Common myeloid progenitor, CD34-positive (primary cell): ENCODE measurements at regions not wholly inside any gene's neighbourhood (a gene's known extent, or its start where the extent isn't known, plus 50 kb on each side); places are given as distances from the start of the nearest gene placed in this dataset.

Experiments used
- CTCF ChIA-PET: fragments of 350-600 bp; sonication (Branson Sonifier 250); formaldehyde crosslinking; loops from one replicate; lab custom pipeline; 2021; ENCODE audit warnings: antibody characterized with exemption; lab: Charles Lee
- POLR2A ChIA-PET: fragments of 350-600 bp; sonication (Branson Sonifier 250); formaldehyde crosslinking; loops from one replicate; lab custom pipeline; 2021; ENCODE audit warnings: antibody characterized with exemption; lab: Charles Lee
- DNase-seq, 3 donors: peaks; one replicate each; pipeline versions ENCODE4 v3.0.0 to v3.0.0-alpha.2; 2013
- H3K27ac ChIP-seq, 2 experiments: 1 replicate in 1 of 2; 2 replicates in 1 of 2; pipeline ENCODE4 v1.7.0; 2013; ENCODE audit warnings: inconsistent platforms in 2 of 2, low read length in 2 of 2, mild to moderate bottlenecking in 2 of 2, low read depth in 1 of 2, moderate library complexity in 1 of 2; ENCODE audit not compliant: severe bottlenecking in 2 of 2, insufficient read depth in 1 of 2, poor library complexity in 1 of 2
- H3K27me3 ChIP-seq, 5 experiments: replicated peaks in 2 of 5; 1 replicate in 3 of 5; 2 replicates in 2 of 5; pipeline versions ENCODE4 v1.6.1 to v1.7.0; 2013; ENCODE audit warnings: low read length in 4 of 5, mild to moderate bottlenecking in 2 of 5, moderate library complexity in 2 of 5, inconsistent platforms in 1 of 5; ENCODE audit not compliant: insufficient read depth in 5 of 5, control insufficient read depth in 4 of 5
- H3K36me3 ChIP-seq, 4 experiments: 1 replicate in 2 of 4; 2 replicates in 2 of 4; pipeline versions ENCODE4 v1.6.1 to v1.7.0; 2013; ENCODE audit warnings: low read length in 3 of 4, control low read depth in 1 of 4, mild to moderate bottlenecking in 1 of 4; ENCODE audit not compliant: control insufficient read depth in 4 of 4, insufficient read depth in 4 of 4
- H3K4me1 ChIP-seq, 4 experiments: 1 replicate in 3 of 4; 2 replicates in 1 of 4; pipeline versions ENCODE4 v1.6.1 to v1.7.1; 2013; ENCODE audit warnings: low read length in 3 of 4, mild to moderate bottlenecking in 3 of 4, control low read depth in 1 of 4, inconsistent platforms in 1 of 4, moderate library complexity in 1 of 4; ENCODE audit not compliant: control insufficient read depth in 4 of 4, insufficient read depth in 4 of 4; ENCODE audit errors: control extremely low read depth in 1 of 4
- H3K4me3 ChIP-seq, 7 experiments: 1 replicate in 4 of 7; 2 replicates in 3 of 7; pipeline versions ENCODE4 v1.5.1 to v1.7.0; 2013; ENCODE audit warnings: mild to moderate bottlenecking in 7 of 7, low read length in 6 of 7, moderate library complexity in 6 of 7, inconsistent platforms in 2 of 7, low read depth in 2 of 7, control low read depth in 1 of 7; ENCODE audit not compliant: insufficient read depth in 4 of 7, control insufficient read depth in 1 of 7; ENCODE audit errors: extremely low read depth in 1 of 7
- H3K9me3 ChIP-seq, 5 experiments: 1 replicate in 4 of 5; 2 replicates in 1 of 5; pipeline versions ENCODE4 v1.6.1 to v1.7.1; 2013; ENCODE audit warnings: low read length in 4 of 5, mild to moderate bottlenecking in 2 of 5, inconsistent platforms in 1 of 5, low read depth in 1 of 5, moderate library complexity in 1 of 5; ENCODE audit not compliant: control insufficient read depth in 4 of 5, insufficient read depth in 2 of 5; ENCODE audit errors: control extremely low read depth in 1 of 5
- WGBS: methylation state at CpG from one replicate; pipeline ENCODE4 v1.1.5; 2013; ENCODE audit not compliant: insufficient coverage; 5-methylcytosine and 5-hydroxymethylcytosine counted together

DNA sequence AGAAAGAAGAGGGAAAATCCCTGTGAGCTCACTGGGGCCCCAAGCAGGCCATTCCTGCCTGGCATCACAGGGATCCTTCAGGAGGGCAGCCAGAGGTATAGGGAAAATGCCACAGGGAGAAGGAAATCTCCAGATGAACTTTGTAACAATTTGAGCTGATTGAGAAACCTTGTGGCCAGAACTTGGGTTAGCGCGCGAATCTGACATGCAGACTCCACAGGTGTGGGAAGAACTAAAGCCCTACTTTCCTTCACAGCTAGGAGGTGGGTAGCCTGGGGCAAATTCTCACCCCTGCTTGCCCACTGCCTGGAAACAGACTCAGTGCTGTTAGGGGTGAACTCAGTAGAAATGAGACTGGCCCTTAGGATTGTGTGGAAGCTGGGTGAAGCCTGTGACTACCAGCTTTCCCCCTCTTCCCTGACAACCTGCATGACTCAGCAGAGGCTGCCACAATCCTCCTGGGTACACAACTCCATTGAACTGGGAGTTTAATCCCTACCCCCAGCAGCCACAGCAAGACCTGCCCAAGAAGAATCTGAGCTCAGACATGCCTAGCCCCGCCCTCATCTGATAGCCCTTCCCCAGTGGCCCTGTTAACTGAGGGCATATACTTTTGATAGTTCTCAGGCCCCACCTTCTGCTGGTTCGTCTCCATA, 57.2 kb upstream of the USP9Y start:
- CTCF ChIA-PET = interaction anchor here (1.3 kb wide), 1 partner anchor 21 kb away, joined by 4 read pairs; no protein-coding TSS in a partner anchor
- Histone ChIP-seq H3K4me3 (no peak overlapping the region), H3K9me3 (no peaks in the 10 kb centered on the region), H3K4me1 (peaks cover 0 to 17% (median 0%) of the 10 kb centered on the region in 4 experiments), H3K27ac (no peak overlapping the region), H3K36me3 (no peaks in the 10 kb centered on the region), H3K27me3 (no peaks in the 10 kb centered on the region)
- WGBS = no CpG with 5 or more reads among the region's 5 CpGs
- no peak for DNase-seq
- POLR2A ChIA-PET = no interaction called here

DNA sequence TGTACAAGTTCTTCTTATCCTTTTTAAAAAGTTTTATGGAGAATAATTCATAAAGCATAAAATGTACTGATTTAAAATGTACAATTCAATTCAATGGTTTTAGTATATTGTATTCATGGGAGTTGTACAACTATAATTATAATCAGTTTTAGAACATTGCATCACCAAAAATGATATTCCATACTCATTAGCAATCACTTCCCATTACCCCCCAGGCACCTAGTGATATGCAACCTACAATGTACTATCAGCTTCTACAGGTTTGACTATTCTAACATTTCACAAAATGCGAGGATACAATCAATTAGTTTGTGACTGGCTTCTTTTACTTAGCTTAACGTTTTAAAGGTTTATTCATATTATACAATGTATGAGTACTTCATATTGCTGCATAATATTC, 49.9 kb upstream of the USP9Y start:
- Histone ChIP-seq H3K36me3 (no peaks in the 10 kb centered on the region), H3K27ac (no peak overlapping the region), H3K27me3 (no peaks in the 10 kb centered on the region), H3K4me1 (no peaks in the 10 kb centered on the region), H3K4me3 (no peak overlapping the region), H3K9me3 (no peaks in the 10 kb centered on the region)
- no CpG with 5 or more reads among the region's 2 CpGs for WGBS
- no peak for DNase-seq
- CTCF ChIA-PET = no interaction called here
- POLR2A ChIA-PET = no interaction called here
